OCI-LY1 (cell line): ENCODE measurements at regions not wholly inside any gene's neighbourhood (a gene's known extent, or its start where the extent isn't known, plus 50 kb on each side); places are given as distances from the start of the nearest gene placed in this dataset.

Experiments used
- CTCF ChIP-seq: fragments of 200-600 bp; sonication (generic), shearing (Covaris generic); IDR thresholded peaks from 2 replicates; pipeline ENCODE4 v1.5.1; 2017; ENCODE audit warnings: mild to moderate bottlenecking, antibody characterized with exemption, low read length, moderate library complexity, mixed read lengths
- EZH2 ChIP-seq: fragments of 200-600 bp; sonication (generic), shearing (Covaris generic); IDR thresholded peaks from 2 replicates; pipeline ENCODE4 v1.8.0; 2017; ENCODE audit warnings: borderline replicate concordance, mixed run types, mild to moderate bottlenecking, antibody characterized with exemption, low read length, moderate library complexity, mixed read lengths

GRCh38 chr16:7044331-7044730, 288.3 kb upstream of the RBFOX1 start:
- TF ChIP-seq CTCF: no peak
- no peak for TF ChIP-seq EZH2
